ENCODE measurements at regions not wholly inside any gene's neighbourhood (a gene's known extent, or its start where the extent isn't known, plus 50 kb on each side); places are given as distances from the start of the nearest gene placed in this dataset.

GRCh38 chrX:117059848-117060247 lies 597.1 kb upstream of the CT83 start:
- Histone ChIP-seq H3K27ac (ENCODE audit: low read depth, low read length, poor library complexity, severe bottlenecking) (no peak overlapping the region), H3K4me2 (ENCODE audit: low read length) (no peak overlapping the region), H4K20me1 (ENCODE audit: insufficient read depth, low read length) (no peaks in the 10 kb centered on the region), H3K4me1 (ENCODE audit: insufficient read depth, low read length, poor library complexity, severe bottlenecking) (no peaks in the 10 kb centered on the region), H2AFZ (ENCODE audit: low read length) (no peak overlapping the region), H3K79me2 (ENCODE audit: insufficient read depth, low read depth, low read length) (no peaks in the 10 kb centered on the region), H3K36me3 (ENCODE audit: insufficient read depth, low read length) (no peaks in the 10 kb centered on the region), H3K9me2 (ENCODE audit: insufficient read depth, low read length) (no peaks in the 10 kb centered on the region), H3K4me3 (ENCODE audit: low read depth, low read length, poor library complexity, severe bottlenecking) (no peak overlapping the region), H3K9me3 (ENCODE audit: low read length) (no peaks in the 10 kb centered on the region)
- CTCF ChIA-PET (ENCODE audit: unreplicated experiment), result no interaction called here
- DNase-seq (ENCODE audit: low spot score), result no peak
- no peak for TF ChIP-seq CTCF (conservative IDR thresholded peaks at IDR 0.05; ENCODE audit: low read length)
- no peak for TF ChIP-seq EZH2phosphoT487 (IDR thresholded peaks at IDR 0.05; ENCODE audit: borderline replicate concordance, low read depth, low read length)
- POLR2A ChIA-PET, result no interaction called here
- no TSS peak for BruUV-seq (replicated peaks)
- intact Hi-C loops (cut with micrococcal nuclease; ENCODE audit: unreplicated experiment), result no loop called here

GRCh38 chrX:117053260-117053659 lies 590.5 kb upstream of the CT83 start:
- Histone ChIP-seq H3K9me2 (ENCODE audit: insufficient read depth, low read length) (no peaks in the 10 kb centered on the region), H3K27ac (ENCODE audit: low read depth, low read length, poor library complexity, severe bottlenecking) (no peak overlapping the region), H2AFZ (ENCODE audit: low read length) (no peak overlapping the region), H3K79me2 (ENCODE audit: insufficient read depth, low read depth, low read length) (no peaks in the 10 kb centered on the region), H3K9me3 (ENCODE audit: low read length) (no peaks in the 10 kb centered on the region), H4K20me1 (ENCODE audit: insufficient read depth, low read length) (no peaks in the 10 kb centered on the region), H3K4me2 (ENCODE audit: low read length) (no peak overlapping the region), H3K4me3 (ENCODE audit: low read depth, low read length, poor library complexity, severe bottlenecking) (no peak overlapping the region), H3K4me1 (ENCODE audit: insufficient read depth, low read length, poor library complexity, severe bottlenecking) (no peaks in the 10 kb centered on the region), H3K36me3 (ENCODE audit: insufficient read depth, low read length) (no peaks in the 10 kb centered on the region)
- intact Hi-C loops (cut with micrococcal nuclease; ENCODE audit: unreplicated experiment), result no loop called here
- TF ChIP-seq CTCF (conservative IDR thresholded peaks at IDR 0.05; ENCODE audit: low read length) (no peak), EZH2phosphoT487 (IDR thresholded peaks at IDR 0.05; ENCODE audit: borderline replicate concordance, low read depth, low read length) (no peak)
- no peak for DNase-seq (ENCODE audit: low spot score)
- no TSS peak for BruUV-seq (replicated peaks)
- ChIA-PET POLR2A (no interaction called here), CTCF (ENCODE audit: unreplicated experiment) (no interaction called here)

GRCh38 chrX:117038918-117039440 lies 576.2 kb upstream of the CT83 start:
- Histone ChIP-seq H3K9me3 (ENCODE audit: low read length) (no peaks in the 10 kb centered on the region), H4K20me1 (ENCODE audit: insufficient read depth, low read length) (no peaks in the 10 kb centered on the region), H3K27ac (ENCODE audit: low read depth, low read length, poor library complexity, severe bottlenecking) (no peak overlapping the region), H2AFZ (ENCODE audit: low read length) (no peak overlapping the region), H3K4me2 (ENCODE audit: low read length) (no peak overlapping the region), H3K36me3 (ENCODE audit: insufficient read depth, low read length) (no peaks in the 10 kb centered on the region), H3K4me1 (ENCODE audit: insufficient read depth, low read length, poor library complexity, severe bottlenecking) (no peaks in the 10 kb centered on the region), H3K79me2 (ENCODE audit: insufficient read depth, low read depth, low read length) (no peaks in the 10 kb centered on the region), H3K4me3 (ENCODE audit: low read depth, low read length, poor library complexity, severe bottlenecking) (no peak overlapping the region), H3K9me2 (ENCODE audit: insufficient read depth, low read length) (no peaks in the 10 kb centered on the region)
- POLR2A ChIA-PET, result no interaction called here
- CTCF ChIA-PET (ENCODE audit: unreplicated experiment), result no interaction called here
- DNase-seq (ENCODE audit: low spot score), result no peak
- intact Hi-C loops (cut with micrococcal nuclease; ENCODE audit: unreplicated experiment), result no loop called here
- no TSS peak for BruUV-seq (replicated peaks)
- no peak for TF ChIP-seq EZH2phosphoT487 (IDR thresholded peaks at IDR 0.05; ENCODE audit: borderline replicate concordance, low read depth, low read length)
- no peak for TF ChIP-seq CTCF (conservative IDR thresholded peaks at IDR 0.05; ENCODE audit: low read length)
